GM13976 (cell line): ENCODE measurements at regions not wholly inside any gene's neighbourhood (a gene's known extent, or its start where the extent isn't known, plus 50 kb on each side); places are given as distances from the start of the nearest gene placed in this dataset.

ENCODE experiments used
- DNase-seq: peaks from one replicate; pipeline ENCODE4 v3.0.0; 2012; ENCODE audit warnings: low spot score
- CTCF ChIP-seq: IDR thresholded peaks from 2 replicates; pipeline ENCODE4 v1.5.1; 2012; ENCODE audit warnings: borderline replicate concordance, mild to moderate bottlenecking; ENCODE audit not compliant: insufficient read depth; ENCODE audit errors: extremely low read depth, missing control alignments, control extremely low read depth
- in situ Hi-C: fragments of 300-500 bp; cut with MboI; formaldehyde crosslinking; loops from one replicate; pipeline ENCODE4 v1.12.0; 2022; ENCODE audit warnings: low sequenced_read_pairs, mixed read lengths, inconsistent platforms; ENCODE audit not compliant: unreplicated experiment

DNA sequence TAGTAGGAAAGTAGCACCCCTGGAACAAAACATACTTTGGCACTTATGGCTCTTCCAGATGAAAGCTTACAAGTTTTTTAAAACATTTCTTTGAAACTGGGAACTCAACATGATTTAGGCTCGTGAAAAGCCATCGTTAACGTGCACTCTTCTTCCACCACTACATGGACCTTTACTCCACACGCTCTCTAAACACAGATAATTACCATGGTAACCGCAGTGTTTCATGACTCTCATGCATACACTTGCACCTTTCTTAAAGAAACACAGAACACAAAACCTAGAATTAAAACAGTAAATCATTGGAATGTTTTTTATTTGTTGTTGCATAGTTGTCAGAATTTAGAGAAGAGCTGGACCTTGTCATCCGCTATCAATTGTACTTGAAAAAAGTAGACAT is 154.3 kb downstream of the FGF9 start:
- no peak for TF ChIP-seq CTCF
- in situ Hi-C loops, result no loop called here
- DNase-seq, result no peak

GRCh38 chr13:21825801-21826200 is 154.9 kb downstream of the FGF9 start:
- no peak for TF ChIP-seq CTCF
- no peak for DNase-seq
- in situ Hi-C loops, result no loop called here

GRCh38 chr13:21826214-21827015 is 155.5 kb downstream of the FGF9 start:
- no peak for TF ChIP-seq CTCF
- no peak for DNase-seq
- in situ Hi-C loops, result no loop called here

DNA sequence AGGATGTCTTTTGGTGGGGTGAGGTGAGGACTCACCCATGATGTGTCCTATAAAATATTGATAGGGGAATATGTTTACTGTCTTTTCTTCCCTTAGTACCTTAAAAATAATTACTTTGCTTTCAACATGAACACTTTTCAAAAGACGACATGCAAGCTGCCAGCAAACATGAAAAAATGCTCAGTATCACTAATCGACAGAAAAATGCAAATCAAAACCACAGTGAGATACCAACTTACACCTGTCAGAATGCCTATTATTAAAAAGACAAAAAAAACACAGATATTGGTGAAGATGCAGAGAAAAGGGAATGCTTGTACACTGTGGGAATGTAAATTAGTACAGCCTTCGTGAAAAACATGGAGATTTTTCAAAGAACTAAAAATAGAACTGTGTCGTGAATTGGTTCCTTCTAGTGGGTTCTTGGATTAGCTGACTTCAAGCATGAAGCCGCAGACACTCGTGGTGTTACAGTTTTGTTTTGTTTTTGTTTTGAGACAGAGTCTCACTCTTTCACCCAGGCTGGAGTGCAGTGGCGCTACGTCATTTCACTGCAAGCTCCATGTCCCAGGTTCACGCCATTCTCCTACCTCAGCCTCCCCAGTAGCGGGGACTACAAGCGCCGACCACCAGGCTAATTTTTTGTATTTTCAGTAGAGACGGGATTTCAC is 160.9 kb downstream of the FGF9 start:
- in situ Hi-C loops, result no loop called here

DNA sequence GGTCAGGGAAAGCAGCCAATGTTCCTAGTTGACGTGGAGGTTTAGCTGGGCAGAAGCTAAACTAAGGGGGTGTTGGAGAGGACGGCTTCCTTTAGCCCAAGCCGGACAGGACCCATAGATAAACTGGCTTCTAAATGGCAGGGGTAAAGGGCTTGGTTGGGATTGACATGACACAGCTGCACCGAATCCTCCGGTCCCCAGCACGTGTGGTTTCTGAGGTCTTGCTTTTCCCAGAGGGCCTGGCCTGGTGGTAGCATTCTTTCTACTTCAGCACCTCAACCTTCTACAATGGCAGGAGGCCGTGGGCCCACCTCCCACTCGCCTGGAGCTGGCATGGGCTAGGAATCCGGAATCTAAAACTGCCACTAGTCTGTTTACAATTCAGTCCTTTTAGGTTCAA is 163.0 kb downstream of the FGF9 start:
- no peak for TF ChIP-seq CTCF
- in situ Hi-C loops, result no loop called here
- no peak for DNase-seq

More for the DNA sequence above, 160.9 kb downstream of the FGF9 start:
- no peak for TF ChIP-seq CTCF
- DNase-seq, result no peak

- no peak for TF ChIP-seq CTCF
- DNase-seq, result no peak
- in situ Hi-C loops, result no loop called here
These were observed 163.6 kb downstream of the FGF9 start for GRCh38 chr13:21834521-21834920.
